ENCODE measurements at regions not wholly inside any gene's neighbourhood (a gene's known extent, or its start where the extent isn't known, plus 50 kb on each side); places are given as distances from the start of the nearest gene placed in this dataset.

DNA sequence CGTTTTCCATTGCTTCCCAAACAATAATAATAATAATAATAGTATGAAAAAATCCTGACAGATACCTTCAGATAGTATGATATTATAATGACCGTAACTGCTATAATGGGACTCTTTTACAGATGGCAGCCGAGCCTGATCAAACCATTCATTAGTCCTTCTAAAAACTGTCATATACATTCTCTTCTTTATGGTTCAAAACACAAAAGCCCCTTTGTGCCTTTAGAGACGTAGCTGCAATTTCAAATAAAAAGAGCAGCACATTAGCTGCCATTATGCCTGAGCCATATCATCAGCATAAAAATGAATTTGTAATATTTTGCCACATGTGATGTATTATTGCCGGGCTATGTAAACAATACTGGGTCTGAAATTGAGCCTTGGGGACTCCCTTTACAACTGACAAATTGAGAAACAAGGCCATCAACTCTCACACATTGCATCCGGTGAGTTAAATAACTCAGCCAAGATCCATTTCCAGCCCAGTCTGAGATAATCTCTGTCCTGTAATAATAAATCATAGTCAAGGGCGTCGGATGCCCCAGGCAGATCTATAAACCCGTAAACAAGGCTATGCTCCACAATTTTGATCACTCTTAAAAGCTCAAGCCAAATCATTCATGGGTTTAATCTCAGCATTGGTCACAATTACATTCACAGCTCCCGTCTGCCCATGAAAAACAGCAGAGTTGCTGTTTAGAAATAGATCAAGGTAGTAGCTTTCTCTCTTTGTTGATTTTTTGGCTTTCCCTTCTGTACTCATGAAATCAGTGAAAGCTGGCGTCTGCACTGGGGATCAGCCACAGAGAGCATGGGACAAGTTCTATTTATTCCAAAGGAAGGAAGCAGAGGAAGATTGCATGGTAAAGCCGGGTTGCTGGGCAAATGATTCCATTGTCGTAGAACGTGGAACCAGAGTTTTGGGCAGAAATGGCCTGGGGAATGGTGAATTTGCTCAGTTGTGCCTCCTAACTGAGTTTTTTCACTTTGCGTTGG, 150.1 kb upstream of the BMPER start:
- DNase-seq (ENCODE audit: low read depth) = no peak

DNA sequence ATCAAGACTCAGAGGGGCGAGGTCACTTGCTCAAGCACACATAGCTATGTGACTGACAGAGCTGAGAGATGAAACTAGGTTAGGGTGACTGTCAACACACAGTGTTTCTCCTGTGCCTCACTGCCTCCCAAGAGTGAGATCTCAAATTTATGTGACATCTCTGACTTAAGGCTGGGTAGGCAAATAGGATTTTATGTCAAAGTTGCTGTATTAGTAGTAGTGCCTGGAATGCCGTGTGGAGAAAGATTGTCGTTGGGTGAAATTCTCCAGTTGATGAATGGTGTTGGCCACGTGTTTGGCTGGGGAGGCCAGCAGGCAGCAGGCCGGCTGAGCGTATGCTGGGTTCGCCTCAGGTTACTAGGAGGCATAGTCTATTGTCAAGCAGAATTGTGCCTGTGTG, 148.3 kb upstream of the BMPER start:
- DNase-seq (ENCODE audit: low read depth) = peak; percentile 13

DNA sequence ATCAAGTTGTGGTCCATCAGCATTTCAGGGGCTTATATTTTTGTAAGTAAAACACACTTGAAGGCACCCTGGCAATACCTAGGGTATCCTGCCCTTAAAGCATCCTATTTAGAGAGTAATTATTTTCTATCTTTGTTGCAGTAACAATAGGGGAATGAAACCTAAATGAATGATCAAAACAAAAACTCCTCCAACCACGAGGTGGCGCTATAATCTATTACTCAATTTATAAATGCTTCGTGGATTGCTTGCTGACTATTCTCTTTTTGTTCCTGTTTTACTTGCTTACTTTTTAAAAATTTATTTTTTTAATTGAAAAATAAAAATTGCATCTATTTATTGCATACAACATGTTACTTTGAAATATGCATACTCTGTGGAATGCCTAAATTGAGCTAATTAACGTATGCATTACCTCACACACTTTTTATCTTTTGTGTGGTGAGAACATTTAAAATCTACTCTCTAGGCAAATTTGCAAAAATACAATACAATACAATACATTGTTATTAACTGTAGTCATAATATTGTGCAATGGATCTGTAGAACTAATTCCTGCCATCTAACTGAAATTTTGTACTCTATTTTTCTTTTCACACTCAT, 147.7 kb upstream of the BMPER start:
- DNase-seq (ENCODE audit: low read depth) = peak; percentile 32

DNA sequence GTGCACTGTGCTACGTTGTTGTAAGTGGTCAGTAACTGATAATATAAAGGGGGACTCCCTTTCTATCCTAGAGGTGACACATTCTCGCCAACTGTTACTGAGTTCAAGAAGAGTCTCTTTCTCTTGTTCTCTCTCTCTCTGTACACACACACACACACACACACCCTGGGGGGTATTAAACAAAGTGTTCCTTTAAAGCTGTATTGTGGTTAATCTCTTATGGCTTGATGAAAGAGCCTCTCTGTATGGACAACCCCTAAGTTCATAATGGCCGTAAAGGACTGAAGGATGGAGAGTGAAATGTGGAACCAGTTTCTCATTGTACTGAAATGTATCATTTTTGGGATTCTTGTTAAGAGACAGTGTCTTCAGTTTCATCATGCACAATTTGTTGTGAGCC, 145.2 kb upstream of the BMPER start:
- DNase-seq (ENCODE audit: low read depth) = no peak

DNA sequence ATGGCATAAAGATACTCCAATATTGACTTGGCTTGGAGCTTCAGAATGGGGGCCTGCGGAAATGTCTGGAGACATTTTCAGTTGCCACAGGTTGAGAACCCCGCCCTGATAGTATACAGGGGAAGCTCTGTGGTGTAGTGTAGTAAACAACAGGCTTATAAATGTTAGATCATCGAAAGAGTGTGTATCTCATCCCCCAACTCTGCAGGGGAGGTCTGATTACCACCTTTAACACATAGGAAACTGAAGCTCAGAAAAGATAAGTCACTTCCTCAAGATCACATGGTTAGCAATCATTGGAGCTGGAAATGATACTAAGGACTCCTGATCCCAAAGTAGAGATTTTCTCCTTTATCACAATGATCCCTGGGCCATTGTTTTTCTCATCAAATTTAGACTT, 144.5 kb upstream of the BMPER start:
- no peak for DNase-seq (ENCODE audit: low read depth)

DNA sequence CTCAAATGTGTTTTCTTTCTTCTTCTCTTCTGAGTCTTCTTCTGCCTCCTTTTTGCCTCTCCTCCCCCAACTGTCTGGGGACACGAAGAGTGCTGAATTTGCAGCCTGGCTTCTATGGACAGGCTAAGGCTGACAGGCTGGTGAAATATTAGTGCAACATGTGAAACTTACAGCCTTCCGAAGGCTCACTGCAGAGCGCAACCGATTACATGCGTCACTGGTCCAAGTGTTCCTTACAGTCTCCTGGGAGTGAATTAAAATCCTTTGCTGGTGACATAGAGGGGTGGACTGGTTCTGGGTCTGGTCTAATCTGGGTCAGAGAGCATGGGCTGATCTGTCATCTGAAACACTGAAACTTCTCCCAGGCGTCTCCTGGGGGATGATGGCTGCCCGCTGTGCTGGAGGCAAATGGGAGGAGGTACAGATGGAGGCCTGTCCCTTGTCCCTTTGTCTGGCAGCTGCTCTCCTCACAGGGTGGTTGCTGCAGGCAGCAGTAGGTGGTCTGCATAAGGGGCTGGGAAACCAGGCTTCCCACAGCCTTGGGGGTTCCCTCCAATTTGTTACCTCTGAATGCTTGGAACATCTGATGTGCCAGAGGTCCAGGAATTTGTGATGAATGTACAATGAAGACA, 143.8 kb upstream of the BMPER start:
- DNase-seq (ENCODE audit: low read depth) = no peak

DNA sequence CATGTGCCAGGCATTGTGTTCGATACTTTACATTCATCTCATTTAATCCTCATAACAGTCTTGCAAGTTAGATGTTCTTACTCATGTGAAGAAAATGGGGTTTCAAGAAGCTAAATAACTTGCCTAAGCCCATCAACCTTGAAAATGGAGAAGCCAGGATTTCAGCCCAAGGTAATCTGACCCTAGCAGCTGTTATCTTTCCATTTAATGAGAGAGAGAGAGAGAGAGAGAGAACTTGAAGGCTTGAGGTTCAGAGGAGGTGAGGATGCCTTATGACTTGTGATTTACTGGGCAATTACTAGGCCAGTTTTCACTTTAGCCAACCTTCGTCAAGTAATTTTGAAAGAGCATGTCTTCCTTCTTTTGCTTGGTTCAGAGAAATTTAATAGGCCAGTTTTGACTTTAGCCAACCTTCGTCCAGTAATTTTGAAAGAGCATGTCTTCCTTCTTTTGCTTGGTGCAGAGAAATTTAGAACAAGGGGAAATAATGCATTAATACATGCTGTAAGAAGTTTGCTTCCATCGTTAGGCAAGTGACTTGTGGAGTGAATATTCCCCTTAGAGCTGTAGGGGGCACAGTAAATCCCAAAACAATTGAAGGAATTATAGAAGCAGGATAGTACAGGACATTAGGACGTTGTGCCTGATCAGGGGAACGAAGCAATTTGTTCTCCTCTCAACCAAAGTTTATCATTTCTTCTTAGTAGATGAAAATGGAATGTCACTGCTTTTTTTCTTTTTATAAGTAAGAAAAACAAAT, 143.0 kb upstream of the BMPER start:
- no peak for DNase-seq (ENCODE audit: low read depth)

DNA sequence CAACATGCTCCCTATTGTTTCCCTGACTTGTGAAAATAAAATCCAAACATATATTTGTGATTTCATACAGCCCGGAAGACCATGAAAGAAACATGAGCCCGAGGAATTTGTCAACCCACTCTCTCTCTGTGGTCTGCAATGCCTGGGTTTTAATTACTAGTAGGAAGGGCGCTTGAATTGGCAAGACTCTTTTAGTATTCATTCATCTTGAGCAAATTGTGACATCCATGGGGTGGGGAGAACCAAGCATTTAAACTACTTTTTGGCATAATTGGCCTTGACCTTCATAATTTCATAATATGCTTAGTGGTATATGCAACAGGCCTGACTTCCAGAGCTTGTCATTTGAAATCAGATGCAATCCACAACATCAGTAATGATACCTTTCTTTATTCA, 142.4 kb upstream of the BMPER start:
- no peak for DNase-seq (ENCODE audit: low read depth)

DNA sequence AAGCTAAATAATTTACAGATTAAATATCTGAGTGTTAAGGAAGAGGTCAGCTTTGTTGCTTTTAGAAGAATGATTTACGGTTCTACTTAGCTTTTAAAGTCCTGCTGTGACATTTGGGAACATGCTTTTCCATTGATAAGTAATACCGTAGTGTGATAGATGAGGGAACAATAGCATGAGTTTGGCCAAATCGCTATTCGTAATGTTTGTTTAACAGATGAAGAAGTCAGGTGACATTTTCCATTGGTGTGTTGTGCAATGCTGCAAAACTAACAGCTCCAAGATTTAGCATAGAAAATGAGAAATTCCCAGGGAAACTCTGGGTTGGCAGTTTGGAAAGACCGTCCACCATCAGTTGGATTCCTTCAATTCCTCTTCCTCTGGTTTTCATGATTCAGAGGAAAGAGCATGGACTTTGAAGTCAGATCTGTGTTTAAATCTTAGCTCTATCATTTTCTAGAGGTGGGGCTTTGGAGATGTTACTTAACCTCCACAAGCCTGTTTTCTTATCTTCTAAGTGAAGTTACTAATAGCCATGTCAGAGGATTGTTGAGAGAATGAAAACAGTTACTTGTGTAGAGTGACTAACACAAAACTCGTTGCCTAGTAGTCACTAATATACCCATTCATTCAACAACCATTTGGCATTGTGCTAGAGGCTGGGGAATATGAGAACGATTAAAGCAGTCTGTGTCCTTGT, 140.4 kb upstream of the BMPER start:
- no peak for DNase-seq (ENCODE audit: low read depth)

DNA sequence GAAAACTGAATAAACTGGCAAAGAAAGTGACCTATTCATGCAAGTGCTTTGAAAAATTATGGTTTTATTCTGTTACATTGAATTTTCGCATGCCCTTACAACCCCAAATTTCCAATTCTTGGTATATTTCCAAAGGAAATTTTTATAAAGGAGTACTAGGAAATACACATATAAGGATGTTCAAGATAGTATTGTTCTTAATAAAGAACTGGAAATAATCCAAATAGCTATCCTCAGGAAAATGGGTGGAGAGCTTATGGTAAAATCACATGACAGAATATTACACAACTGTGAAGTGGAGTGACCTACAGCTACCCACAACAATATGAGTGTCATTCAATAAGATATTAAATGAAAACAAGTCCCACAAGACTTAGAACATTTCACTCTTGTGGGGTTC, 138.9 kb upstream of the BMPER start:
- DNase-seq (ENCODE audit: low read depth) = no peak

DNA sequence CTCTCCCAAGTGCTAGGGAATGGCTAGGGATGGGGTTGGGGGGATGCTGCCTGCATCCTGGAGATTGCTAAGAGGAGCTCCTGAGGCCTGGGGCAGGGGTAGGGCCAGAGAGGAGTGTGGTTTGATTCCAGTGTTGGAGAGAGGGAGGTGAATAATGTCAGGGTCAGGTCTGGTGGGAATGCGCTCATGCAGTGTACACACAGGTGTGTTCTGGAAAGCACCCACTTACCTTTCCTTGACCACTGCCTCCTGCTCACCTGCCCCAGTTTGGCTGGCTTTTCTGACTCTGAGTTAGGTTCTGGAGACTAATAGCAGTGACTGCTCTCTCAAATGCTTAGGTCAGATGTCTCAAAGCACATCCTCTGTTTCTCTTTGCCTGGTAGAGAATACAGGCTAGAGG, 135.4 kb upstream of the BMPER start:
- DNase-seq (ENCODE audit: low read depth) = no peak

DNA sequence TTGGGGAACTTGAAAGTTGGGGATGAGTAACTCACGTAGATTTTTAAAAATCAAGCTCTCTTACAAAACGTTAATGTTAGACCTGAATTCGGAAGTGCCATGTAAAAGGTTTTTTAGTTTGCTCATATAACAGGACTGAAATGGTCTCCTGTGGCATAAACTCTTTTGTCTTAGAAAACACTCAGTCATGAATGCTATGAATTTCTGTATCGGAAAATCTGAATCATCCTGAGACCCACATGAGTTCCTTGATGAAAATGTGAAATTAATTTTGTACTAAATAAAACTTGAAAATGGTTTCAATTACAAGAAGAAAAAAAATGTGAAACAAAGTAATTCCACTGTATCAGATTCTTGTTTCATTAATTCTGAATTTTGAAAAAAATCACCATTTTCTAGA, 134.8 kb upstream of the BMPER start:
- no peak for DNase-seq (ENCODE audit: low read depth)

DNA sequence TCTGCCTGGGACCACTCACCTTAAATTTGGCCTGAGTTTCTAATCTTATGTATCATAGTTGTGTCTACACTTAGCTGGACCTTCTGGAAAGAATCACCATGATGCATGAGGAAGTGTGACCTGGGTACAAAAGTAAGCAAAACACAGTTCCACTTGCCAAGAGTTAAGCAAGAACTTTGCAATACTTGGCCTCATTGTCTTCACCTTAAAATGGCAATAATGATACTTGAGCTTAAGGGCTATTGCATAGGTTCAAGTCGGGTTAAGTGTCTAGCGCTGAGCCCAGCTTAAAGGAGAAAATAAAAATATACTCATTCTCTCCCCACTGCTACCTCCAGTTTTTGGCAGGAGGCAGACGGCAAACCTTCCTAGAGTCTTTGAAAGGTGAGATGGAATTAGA, 133.9 kb upstream of the BMPER start:
- DNase-seq (ENCODE audit: low read depth) = no peak

DNA sequence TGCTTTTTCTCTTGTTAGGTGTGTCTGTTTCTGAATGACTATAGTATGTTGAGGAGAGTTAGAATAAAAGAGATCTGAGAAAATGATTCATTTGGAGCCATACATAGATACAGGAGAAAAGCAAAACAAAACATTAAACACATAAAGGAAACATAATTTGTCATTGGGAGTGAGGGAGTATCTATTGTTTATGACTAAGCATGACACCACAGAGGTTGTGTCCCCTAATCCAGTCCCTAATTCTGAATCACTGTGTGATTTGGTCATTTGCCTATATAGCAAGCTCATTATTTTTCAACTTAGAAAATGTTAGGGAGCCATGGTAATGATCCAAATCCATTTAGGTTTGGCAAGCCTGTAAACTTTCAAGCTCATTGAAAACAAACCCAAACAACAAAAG, 132.3 kb upstream of the BMPER start:
- no peak for DNase-seq (ENCODE audit: low read depth)

DNA sequence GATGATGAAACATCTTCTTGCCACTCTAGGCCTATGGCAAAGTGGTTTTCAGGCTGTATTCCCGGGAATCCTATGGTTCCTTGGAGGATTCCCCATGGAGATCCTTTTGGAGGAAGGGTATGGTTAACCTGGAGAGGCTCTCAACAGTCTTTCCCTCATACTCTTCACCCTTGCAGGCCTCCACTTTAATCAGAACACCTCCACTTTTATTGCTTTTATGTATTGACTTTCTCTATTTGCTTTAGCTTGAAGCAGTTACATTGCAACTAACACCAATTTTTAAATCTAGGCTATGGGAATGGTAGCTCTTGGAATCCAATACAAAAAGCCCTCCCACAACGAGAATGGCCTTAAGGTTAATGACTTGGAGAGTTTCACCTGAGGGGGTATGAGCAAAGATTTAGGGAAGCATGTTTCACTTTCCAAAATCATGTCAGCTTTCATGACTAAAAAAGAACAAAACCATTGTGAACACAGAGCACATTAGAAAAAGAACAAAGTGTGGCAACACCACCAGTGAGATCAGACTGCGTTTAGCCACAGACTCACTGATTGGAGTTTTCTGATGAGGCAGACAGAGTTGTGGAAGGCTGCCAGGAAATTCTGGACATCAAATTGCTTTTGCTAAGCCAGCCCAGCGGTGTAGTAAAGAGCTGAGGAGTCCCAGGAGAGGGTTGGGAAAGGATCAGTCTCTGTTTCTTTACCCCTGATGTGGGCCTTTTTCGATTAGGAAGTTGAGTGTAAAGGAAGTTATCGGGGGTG, 130.4 kb upstream of the BMPER start:
- peak; percentile 81 for DNase-seq (ENCODE audit: low read depth)

DNA sequence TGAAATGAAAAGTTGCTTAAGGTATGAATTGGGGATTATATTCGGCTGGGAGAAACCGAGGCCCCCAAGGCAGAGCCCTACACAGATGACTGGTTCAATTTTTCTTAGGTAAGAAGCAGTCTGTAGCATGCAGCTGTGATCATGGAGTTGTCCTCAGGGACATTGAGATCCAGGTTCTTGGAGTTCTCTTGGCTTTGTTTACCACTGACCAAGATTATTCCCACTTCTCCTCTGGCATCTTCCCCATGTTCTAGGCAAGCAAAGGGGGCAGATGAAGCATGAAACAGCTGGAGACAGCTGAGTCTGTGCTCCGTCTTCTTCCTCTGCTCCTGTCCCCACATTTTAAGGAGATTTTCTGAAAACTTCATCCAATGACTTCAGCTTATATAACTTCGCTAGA, 129.5 kb upstream of the BMPER start:
- no peak for DNase-seq (ENCODE audit: low read depth)

DNA sequence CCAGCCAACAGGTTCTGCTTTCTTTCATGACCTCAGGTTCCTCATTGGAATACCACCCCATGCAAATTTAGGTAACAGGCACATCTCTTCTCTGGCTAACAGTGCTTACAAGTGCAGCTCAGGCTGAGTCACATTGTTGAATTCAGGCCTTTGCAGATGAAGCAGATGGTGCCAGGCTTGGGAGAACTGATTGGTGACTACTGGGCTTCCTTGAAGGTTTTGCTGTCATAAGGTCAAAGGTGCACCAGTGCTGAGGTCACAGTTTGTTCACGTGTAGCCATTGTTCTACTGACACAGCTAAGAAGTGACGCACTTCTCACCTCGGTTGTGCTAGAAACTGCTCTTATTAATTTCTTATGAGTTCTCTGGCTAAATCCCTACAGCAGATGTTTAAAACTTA, 128.6 kb upstream of the BMPER start:
- no peak for DNase-seq (ENCODE audit: low read depth)

DNA sequence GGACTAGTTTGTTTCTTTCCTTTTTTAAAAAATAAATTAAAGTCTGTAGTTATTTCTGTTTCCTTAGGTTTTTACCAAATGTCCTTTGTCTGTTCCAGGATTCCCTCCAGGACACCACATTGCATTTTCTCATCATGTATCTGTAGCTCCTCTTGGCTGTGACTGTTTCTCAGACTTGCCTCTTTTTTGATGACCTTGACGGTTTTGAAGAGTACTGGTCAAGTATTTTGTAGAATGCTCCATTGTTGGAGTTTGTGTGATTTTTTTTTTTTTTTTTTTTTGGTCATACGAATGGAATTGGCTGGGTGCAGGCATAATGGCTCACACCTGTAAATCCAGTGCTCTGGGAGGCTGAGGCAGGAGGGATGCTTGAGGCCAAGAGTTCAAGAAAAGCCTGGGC, 127.1 kb upstream of the BMPER start:
- no peak for DNase-seq (ENCODE audit: low read depth)

DNA sequence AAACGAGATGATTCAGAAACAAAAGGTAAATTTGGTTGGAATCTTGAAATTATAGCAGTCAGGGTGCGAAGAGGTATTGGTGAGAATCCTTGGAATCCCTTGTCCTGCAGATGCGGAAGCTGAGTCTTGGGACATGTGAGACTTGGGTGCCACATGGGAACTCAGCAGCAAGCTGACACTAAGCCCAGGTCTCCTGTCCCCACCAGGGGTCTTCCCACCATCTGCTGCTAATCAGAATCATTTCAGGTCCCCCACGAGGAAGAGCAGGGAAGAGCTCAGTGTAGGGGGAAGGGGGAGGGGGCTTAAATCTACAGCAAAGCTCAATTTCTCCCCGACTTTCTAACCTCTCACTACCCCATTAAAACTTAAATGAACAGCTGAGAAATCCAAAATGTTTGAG, 126.1 kb upstream of the BMPER start:
- DNase-seq (ENCODE audit: low read depth) = no peak

DNA sequence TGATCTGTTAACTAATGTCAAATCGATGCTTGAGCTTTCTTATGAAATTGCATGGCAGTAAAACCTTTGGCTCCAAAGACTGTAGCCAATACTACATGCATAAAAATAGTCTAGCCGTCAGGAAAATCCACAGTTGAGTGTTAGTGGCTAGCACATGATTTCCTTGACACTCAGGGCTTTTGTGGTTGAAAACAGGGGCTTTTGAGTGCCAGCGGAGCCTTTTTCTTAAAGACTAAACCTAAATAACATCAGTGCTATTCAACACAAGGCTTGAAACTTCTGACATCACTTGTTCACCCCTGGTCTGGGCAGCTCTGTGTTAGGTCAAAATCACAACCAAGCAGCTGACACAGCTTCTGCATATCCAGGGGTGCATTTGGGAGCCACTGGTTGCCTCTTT, 124.2 kb upstream of the BMPER start:
- DNase-seq (ENCODE audit: low read depth) = no peak

DNA sequence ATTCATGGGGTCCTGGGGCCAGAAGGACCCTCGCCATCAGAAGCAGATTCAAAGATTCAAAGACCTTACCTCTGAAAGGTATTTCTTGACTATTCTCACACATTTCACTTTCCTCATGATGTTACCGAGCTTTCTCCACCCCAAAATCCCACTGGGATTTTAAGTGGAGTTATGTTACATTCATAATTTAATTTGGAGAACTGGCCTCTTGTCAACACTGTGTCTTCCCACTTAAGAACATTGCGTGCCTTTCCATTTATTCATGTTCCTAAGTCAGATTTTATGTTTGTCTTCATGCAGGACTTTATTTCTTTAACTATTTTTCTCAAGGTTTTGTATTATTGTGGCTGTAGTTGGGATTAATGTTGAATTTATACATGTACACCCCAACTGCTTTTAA, 123.5 kb upstream of the BMPER start:
- DNase-seq (ENCODE audit: low read depth) = no peak
